ENCODE measurements at regions not wholly inside any gene's neighbourhood (a gene's known extent, or its start where the extent isn't known, plus 50 kb on each side); places are given as distances from the start of the nearest gene placed in this dataset.

GRCh38 chr5:113771483-113771882 lies 258.0 kb downstream of the YTHDC2 start:
- WGBS, 10 experiments, result 0 to 100% (median 67%) methylated on average over 1 to 2 of the region's 2 CpGs; no CpG with 5 or more reads in 1 of the 10 experiments
- peaks cover 2 to 6% of the 10 kb centered on the region in 2 donors for H3K4me1 ChIP-seq (replicated peaks in 1 of 2)
- no peak overlapping the region for H3K4me3 ChIP-seq
- ATAC-seq (replicated peaks in 6 of 8), result no peak
- H3K27ac ChIP-seq, result no peak overlapping the region
- in situ Hi-C loops (cut with MboI; ENCODE audit: low pct_unique_long_range_greater_than_20kb in 2 of 9, low sequenced_read_pairs in 9 of 9, unreplicated experiment in 9 of 9), result no loop called here

DNA sequence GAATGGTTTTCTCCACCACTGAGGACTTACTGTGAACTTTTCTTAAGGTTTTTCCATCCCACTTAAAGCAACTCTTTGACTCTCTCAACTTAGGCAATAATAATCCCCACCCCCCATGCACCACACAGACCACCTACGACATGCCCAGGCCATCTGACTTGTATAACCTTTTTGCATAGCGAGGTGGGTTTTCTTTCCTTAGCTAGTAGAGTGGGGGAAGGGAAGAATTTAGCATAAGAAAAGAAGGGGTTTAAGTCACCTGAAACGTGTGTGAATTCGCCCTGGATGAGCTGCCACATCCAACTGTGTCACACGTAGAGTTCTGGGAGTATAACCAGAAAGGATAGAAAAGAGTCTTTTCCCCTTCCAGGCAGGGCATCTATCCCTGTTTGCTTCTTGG lies 262.7 kb downstream of the YTHDC2 start:
- in situ Hi-C loops (cut with MboI; ENCODE audit: low pct_unique_long_range_greater_than_20kb in 2 of 9, low sequenced_read_pairs in 9 of 9, unreplicated experiment in 9 of 9), result no loop called here
- Histone ChIP-seq H3K4me3 (no peak overlapping the region), H3K27ac (no peak overlapping the region), H3K4me1 (replicated peaks in 1 of 2) (peaks cover 0 to 6% of the 10 kb centered on the region in 2 donors)
- WGBS, 10 experiments, result 10 to 92% (median 48%) methylated on average over 1 to 4 of the region's 5 CpGs; no CpG with 5 or more reads in 1 of the 10 experiments
- ATAC-seq (replicated peaks in 6 of 8), result no peak

- no peak overlapping the region for H3K27ac ChIP-seq
- ATAC-seq (replicated peaks in 6 of 8), result no peak
- no peak overlapping the region for H3K4me3 ChIP-seq
- 15 to 100% (median 69%) methylated on average over 1 to 4 of the region's 5 CpGs; no CpG with 5 or more reads in 1 of the 10 experiments for WGBS, 10 experiments
- in situ Hi-C loops (cut with MboI; ENCODE audit: low pct_unique_long_range_greater_than_20kb in 2 of 9, low sequenced_read_pairs in 9 of 9, unreplicated experiment in 9 of 9), result no loop called here
- peaks cover 0 to 6% of the 10 kb centered on the region in 2 donors for H3K4me1 ChIP-seq (replicated peaks in 1 of 2)
Measured at GRCh38 chr5:113776832-113777525, 263.5 kb downstream of the YTHDC2 start.

DNA sequence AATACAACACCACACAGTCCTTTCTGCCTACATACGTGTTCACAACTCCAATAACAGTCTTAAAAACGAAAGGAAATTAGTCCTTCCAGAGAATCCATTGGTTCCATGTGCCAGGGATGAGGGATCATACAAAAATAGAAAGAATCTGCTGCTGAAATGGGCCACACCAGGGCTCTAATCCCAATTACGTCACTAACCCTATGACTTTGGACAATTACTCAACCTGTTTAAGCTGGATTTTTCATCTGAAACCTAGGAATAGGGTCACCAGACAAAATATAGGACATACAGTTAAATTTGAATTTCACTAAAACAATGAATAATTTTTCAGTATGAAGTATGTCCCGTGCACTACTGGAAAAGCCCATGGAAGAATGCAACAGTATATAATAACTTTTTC lies 264.7 kb downstream of the YTHDC2 start:
- in situ Hi-C loops (cut with MboI; ENCODE audit: low pct_unique_long_range_greater_than_20kb in 2 of 9, low sequenced_read_pairs in 9 of 9, unreplicated experiment in 9 of 9), result no loop called here
- H3K27ac ChIP-seq, result no peak overlapping the region
- no peak overlapping the region for H3K4me3 ChIP-seq
- no peak for ATAC-seq (replicated peaks in 6 of 8)
- WGBS, 10 experiments, result 3 to 100% (median 78%) methylated on average over 2 to 4 of the region's 4 CpGs
- H3K4me1 ChIP-seq (replicated peaks in 1 of 2), result peaks cover 0 to 6% of the 10 kb centered on the region in 2 donors

GRCh38 chr5:113788141-113788655 lies 274.7 kb downstream of the YTHDC2 start:
- WGBS, 10 experiments, result 0 to 100% (median 60%) methylated on average over 1 to 5 of the region's 5 CpGs
- Histone ChIP-seq H3K4me1 (replicated peaks in 1 of 2) (no peaks in the 10 kb centered on the region), H3K27ac (no peak overlapping the region), H3K4me3 (no peak overlapping the region)
- in situ Hi-C loops (cut with MboI; ENCODE audit: low pct_unique_long_range_greater_than_20kb in 2 of 9, low sequenced_read_pairs in 9 of 9, unreplicated experiment in 9 of 9), result no loop called here
- no peak for ATAC-seq (replicated peaks in 6 of 8)

DNA sequence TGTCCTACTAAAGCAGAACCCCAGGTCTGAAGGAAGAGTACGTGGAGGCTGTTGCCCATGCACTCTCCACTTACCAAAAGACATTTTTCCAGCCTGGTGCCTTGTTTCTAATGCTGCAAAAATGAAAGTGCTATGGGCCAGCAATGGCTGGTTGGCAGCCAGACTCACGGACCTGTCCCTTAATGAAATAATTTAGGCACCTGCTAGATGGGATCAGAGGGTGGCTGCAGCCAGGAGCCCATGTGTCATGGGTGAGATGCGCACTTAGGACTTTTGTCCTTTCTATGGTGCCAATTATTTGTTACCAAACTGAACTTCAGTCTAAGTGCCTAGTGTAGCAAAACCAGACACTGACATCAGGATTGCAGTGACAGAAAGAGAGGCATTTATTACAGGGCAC lies 276.3 kb downstream of the YTHDC2 start:
- no peak overlapping the region for H3K27ac ChIP-seq
- in situ Hi-C loops (cut with MboI; ENCODE audit: low pct_unique_long_range_greater_than_20kb in 2 of 9, low sequenced_read_pairs in 9 of 9, unreplicated experiment in 9 of 9), result no loop called here
- H3K4me1 ChIP-seq (replicated peaks in 1 of 2), result no peaks in the 10 kb centered on the region
- WGBS, 10 experiments, result 0 to 100% (median 49%) methylated on average over 1 to 3 of the region's 3 CpGs; no CpG with 5 or more reads in 2 of the 10 experiments
- ATAC-seq (replicated peaks in 6 of 8), result no peak
- no peak overlapping the region for H3K4me3 ChIP-seq

- 34 to 77% (median 51%) methylated on average over 2 to 4 of the region's 4 CpGs for WGBS, 10 experiments
- in situ Hi-C loops (cut with MboI; ENCODE audit: low pct_unique_long_range_greater_than_20kb in 2 of 9, low sequenced_read_pairs in 9 of 9, unreplicated experiment in 9 of 9), result no loop called here
- Histone ChIP-seq H3K4me3 (no peak overlapping the region), H3K4me1 (replicated peaks in 1 of 2) (no peaks in the 10 kb centered on the region), H3K27ac (no peak overlapping the region)
- ATAC-seq (replicated peaks in 6 of 8), result no peak
Measured at GRCh38 chr5:113792806-113793205, 279.3 kb downstream of the YTHDC2 start.

GRCh38 chr5:113794981-113795380 lies 281.5 kb downstream of the YTHDC2 start:
- H3K27ac ChIP-seq, result no peak overlapping the region
- ATAC-seq (replicated peaks in 6 of 8), result no peak
- H3K4me3 ChIP-seq, result no peak overlapping the region
- WGBS, 10 experiments, result 0 to 100% (median 75%) methylated on average over 1 of the region's 1 CpG; no CpG with 5 or more reads in 1 of the 10 experiments
- in situ Hi-C loops (cut with MboI; ENCODE audit: low pct_unique_long_range_greater_than_20kb in 2 of 9, low sequenced_read_pairs in 9 of 9, unreplicated experiment in 9 of 9), result no loop called here
- H3K4me1 ChIP-seq (replicated peaks in 1 of 2), result no peaks in the 10 kb centered on the region

GRCh38 chr5:113800686-113801085 lies 287.2 kb downstream of the YTHDC2 start:
- Histone ChIP-seq H3K4me1 (replicated peaks in 1 of 2) (no peaks in the 10 kb centered on the region), H3K4me3 (no peak overlapping the region), H3K27ac (no peak overlapping the region)
- in situ Hi-C loops (cut with MboI; ENCODE audit: low pct_unique_long_range_greater_than_20kb in 2 of 9, low sequenced_read_pairs in 9 of 9, unreplicated experiment in 9 of 9), result no loop called here
- ATAC-seq (replicated peaks in 6 of 8), result no peak
- WGBS, 10 experiments, result 11 to 100% (median 78%) methylated on average over 1 to 3 of the region's 3 CpGs; no CpG with 5 or more reads in 2 of the 10 experiments

- Histone ChIP-seq H3K4me3 (no peak overlapping the region), H3K4me1 (replicated peaks in 1 of 2) (peaks cover 14 to 27% of the 10 kb centered on the region in 2 donors), H3K27ac (no peak overlapping the region)
- in situ Hi-C loops (cut with MboI; ENCODE audit: low pct_unique_long_range_greater_than_20kb in 2 of 9, low sequenced_read_pairs in 9 of 9, unreplicated experiment in 9 of 9), result no loop called here
- ATAC-seq (replicated peaks in 6 of 8), result no peak
- 33 to 100% (median 65%) methylated on average over 1 to 4 of the region's 4 CpGs; no CpG with 5 or more reads in 4 of the 10 experiments for WGBS, 10 experiments
Measured at GRCh38 chr5:113804264-113804663, 290.8 kb downstream of the YTHDC2 start.

DNA sequence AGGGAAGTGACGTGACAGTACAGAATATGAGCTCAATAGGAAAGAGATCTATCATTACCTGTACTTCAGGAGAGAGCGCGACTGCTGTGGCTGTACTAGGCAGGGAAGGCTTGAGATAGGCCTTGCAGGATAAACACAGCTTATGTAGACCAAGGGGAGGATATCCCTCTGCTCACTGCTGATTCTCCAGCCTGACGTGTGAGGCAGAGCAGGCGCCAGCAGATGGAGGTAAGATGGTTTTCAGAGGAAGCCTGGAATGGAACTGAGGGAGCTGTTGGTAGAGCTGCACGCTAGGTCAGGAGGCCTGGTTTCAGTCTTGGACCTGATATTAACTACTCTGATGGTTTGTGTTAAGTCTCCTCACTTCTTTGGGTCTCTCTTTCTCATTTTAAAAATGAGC lies 291.4 kb downstream of the YTHDC2 start:
- H3K27ac ChIP-seq, result no peak overlapping the region
- peaks cover 14 to 27% of the 10 kb centered on the region in 2 donors for H3K4me1 ChIP-seq (replicated peaks in 1 of 2)
- in situ Hi-C loops (cut with MboI; ENCODE audit: low pct_unique_long_range_greater_than_20kb in 2 of 9, low sequenced_read_pairs in 9 of 9, unreplicated experiment in 9 of 9), result no loop called here
- no peak overlapping the region for H3K4me3 ChIP-seq
- no peak for ATAC-seq (replicated peaks in 6 of 8)
- 61 to 100% (median 94%) methylated on average over 1 to 5 of the region's 6 CpGs; no CpG with 5 or more reads in 1 of the 10 experiments for WGBS, 10 experiments

- H3K4me3 ChIP-seq, result peak overlapping the region in 1 of 5 donors; percentile 2
- in situ Hi-C loops (cut with MboI; ENCODE audit: low pct_unique_long_range_greater_than_20kb in 2 of 9, low sequenced_read_pairs in 9 of 9, unreplicated experiment in 9 of 9), result no loop called here
- 0 to 30% (median 19%) methylated on average over 1 to 3 of the region's 3 CpGs for WGBS, 10 experiments
- peaks cover 14 to 27% of the 10 kb centered on the region in 2 donors for H3K4me1 ChIP-seq (replicated peaks in 1 of 2)
- peak; percentile 20 to 62 (median 52) for ATAC-seq (replicated peaks in 6 of 8)
- peak overlapping the region in 1 of 2 donors; percentile 56 for H3K27ac ChIP-seq
Measured at GRCh38 chr5:113806250-113806649, 292.8 kb downstream of the YTHDC2 start.

DNA sequence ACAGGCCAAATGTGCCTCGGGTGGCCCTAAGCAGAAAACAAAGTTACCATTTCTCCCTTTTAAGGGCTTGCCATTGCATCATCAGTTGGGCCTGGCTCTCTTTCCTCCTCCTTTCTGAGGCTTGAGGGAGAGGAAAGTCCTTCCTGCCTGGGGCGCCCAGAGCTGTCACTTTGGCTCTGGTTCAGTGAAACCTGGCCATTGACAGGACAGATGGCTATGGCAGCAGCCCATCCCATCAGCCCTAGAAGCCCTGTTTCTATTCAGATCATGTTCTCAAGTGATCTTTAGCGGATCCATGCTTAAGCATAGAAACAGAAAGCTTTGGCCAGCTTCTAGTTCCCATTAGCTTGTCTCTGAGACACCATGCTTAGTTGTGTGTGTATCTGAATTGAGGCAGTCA lies 293.4 kb downstream of the YTHDC2 start:
- Histone ChIP-seq H3K27ac (peak overlapping the region; percentile 8 to 56), H3K4me3 (peak overlapping the region in 1 of 5 donors; percentile 14), H3K4me1 (replicated peaks in 1 of 2) (peaks cover 14 to 27% of the 10 kb centered on the region in 2 donors)
- ATAC-seq (replicated peaks in 6 of 8), result peak; percentile 32 to 75 (median 60)
- WGBS, 10 experiments, result 0 to 73% (median 63%) methylated on average over 1 to 2 of the region's 3 CpGs; no CpG with 5 or more reads in 4 of the 10 experiments
- in situ Hi-C loops (cut with MboI; ENCODE audit: low pct_unique_long_range_greater_than_20kb in 2 of 9, low sequenced_read_pairs in 9 of 9, unreplicated experiment in 9 of 9), result no loop called here

All from motor neuron (in vitro differentiated cells).